ENCODE measurements at regions not wholly inside any gene's neighbourhood (a gene's known extent, or its start where the extent isn't known, plus 50 kb on each side); places are given as distances from the start of the nearest gene placed in this dataset.

DNA sequence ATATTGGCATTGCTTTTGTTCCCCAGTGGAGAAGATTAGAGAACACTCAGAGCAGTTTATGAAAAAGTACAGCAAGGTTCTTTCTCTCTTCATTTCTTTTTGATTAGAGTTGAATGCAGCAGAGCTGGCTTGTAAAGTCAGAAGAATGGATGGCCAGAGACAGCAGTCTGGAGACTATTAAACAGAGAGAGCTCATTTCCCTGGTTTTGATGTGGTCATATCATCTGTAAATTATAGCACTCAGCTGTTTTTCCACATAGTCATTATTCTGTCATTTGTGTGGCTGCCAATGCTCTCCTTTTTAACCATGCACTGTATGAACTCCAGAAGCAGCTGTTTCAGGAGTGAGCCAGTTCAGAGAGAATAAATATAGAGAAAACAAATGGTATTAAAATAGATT is 177.4 kb upstream of the CRBN start:
- TF ChIP-seq, protein P1, sequence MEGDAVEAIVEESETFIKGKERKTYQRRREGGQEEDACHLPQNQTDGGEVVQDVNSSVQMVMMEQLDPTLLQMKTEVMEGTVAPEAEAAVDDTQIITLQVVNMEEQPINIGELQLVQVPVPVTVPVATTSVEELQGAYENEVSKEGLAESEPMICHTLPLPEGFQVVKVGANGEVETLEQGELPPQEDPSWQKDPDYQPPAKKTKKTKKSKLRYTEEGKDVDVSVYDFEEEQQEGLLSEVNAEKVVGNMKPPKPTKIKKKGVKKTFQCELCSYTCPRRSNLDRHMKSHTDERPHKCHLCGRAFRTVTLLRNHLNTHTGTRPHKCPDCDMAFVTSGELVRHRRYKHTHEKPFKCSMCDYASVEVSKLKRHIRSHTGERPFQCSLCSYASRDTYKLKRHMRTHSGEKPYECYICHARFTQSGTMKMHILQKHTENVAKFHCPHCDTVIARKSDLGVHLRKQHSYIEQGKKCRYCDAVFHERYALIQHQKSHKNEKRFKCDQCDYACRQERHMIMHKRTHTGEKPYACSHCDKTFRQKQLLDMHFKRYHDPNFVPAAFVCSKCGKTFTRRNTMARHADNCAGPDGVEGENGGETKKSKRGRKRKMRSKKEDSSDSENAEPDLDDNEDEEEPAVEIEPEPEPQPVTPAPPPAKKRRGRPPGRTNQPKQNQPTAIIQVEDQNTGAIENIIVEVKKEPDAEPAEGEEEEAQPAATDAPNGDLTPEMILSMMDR (IDR thresholded peaks at IDR 0.05): no peak
- TF ChIP-seq NR3C1 (IDR thresholded peaks at IDR 0.05) (no peak), POLR2A (IDR thresholded peaks at IDR 0.05; ENCODE audit: low read length) (no peak), RAD21 (conservative IDR thresholded peaks at IDR 0.05 in 1 of 2, IDR thresholded peaks at IDR 0.05 in 1 of 2) (no peak), FOSB (CRISPR knock-in tag; IDR thresholded peaks at IDR 0.05) (no peak), SREBF2 (IDR thresholded peaks at IDR 0.05) (no peak), MYC (IDR thresholded peaks at IDR 0.05; ENCODE audit: borderline replicate concordance, low read length) (no peak)
- TF ChIP-seq, protein P2, sequence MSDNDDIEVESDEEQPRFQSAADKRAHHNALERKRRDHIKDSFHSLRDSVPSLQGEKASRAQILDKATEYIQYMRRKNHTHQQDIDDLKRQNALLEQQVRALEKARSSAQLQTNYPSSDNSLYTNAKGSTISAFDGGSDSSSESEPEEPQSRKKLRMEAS (IDR thresholded peaks at IDR 0.05): no peak
- TF ChIP-seq, protein P3, sequence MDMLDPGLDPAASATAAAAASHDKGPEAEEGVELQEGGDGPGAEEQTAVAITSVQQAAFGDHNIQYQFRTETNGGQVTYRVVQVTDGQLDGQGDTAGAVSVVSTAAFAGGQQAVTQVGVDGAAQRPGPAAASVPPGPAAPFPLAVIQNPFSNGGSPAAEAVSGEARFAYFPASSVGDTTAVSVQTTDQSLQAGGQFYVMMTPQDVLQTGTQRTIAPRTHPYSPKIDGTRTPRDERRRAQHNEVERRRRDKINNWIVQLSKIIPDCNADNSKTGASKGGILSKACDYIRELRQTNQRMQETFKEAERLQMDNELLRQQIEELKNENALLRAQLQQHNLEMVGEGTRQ (IDR thresholded peaks at IDR 0.05): no peak

All from A549 (cell line).